IMR-90 (cell line): ENCODE measurements at regions not wholly inside any gene's neighbourhood (a gene's known extent, or its start where the extent isn't known, plus 50 kb on each side); places are given as distances from the start of the nearest gene placed in this dataset.

Experiments used
- ATAC-seq: fragments of 200-7000 bp; cut with Tn5 transposase; 2 replicates; pipeline ENCODE4 v1.9.1; 2020; ENCODE audit warnings: low read depth, mild to moderate bottlenecking, moderate library complexity
- BruUV-seq: library from RNA; stranded (reverse); fragments of 400-500 nt; replicated peaks from 2 replicates; lab custom pipeline; 2021; lab: Mats Ljungman, UMichigan
- CTCF ChIA-PET: fragments of 300-600 bp; formaldehyde crosslinking; extraction: SDS; loops from one replicate; lab custom pipeline; 2021; ENCODE audit warnings: antibody characterized with exemption; lab: Yijun Ruan, JAX
- POLR2A ChIA-PET: fragments of 300-600 bp; sonication (Branson Sonifier 250); formaldehyde crosslinking; loops from one replicate; lab custom pipeline; 2022; ENCODE audit warnings: antibody characterized with exemption; ENCODE audit not compliant: unreplicated experiment; lab: Charles Lee
- DNase-seq: peaks from one replicate; pipeline ENCODE4 v3.0.0; 2013
- H2AFZ ChIP-seq: replicated peaks from 2 replicates; pipeline ENCODE3; 2013; ENCODE audit warnings: low read length, mild to moderate bottlenecking; ENCODE audit not compliant: poor library complexity
- H2AK5ac ChIP-seq: 2 replicates; pipeline ENCODE4 v1.6.1; 2013; ENCODE audit warnings: low read depth, low read length, inconsistent platforms
- H2AK9ac ChIP-seq: replicated peaks from 2 replicates; pipeline ENCODE3; 2013; ENCODE audit warnings: mild to moderate bottlenecking, low read depth, low read length, moderate library complexity; ENCODE audit not compliant: poor library complexity
- H2BK120ac ChIP-seq: 2 replicates; pipeline ENCODE4 v1.6.1; 2013; ENCODE audit warnings: low read depth, low read length, inconsistent platforms
- H2BK15ac ChIP-seq: 3 replicates; pipeline ENCODE4 v1.6.1; 2013; ENCODE audit warnings: low read depth, low read length, inconsistent platforms
- H2BK20ac ChIP-seq: 2 replicates; pipeline ENCODE4 v1.6.1; 2013; ENCODE audit warnings: low read depth, mild to moderate bottlenecking, inconsistent platforms, low read length, moderate library complexity
- H2BK5ac ChIP-seq: 2 replicates; pipeline ENCODE4 v1.6.1; 2013; ENCODE audit warnings: mild to moderate bottlenecking, low read depth, low read length, inconsistent platforms; ENCODE audit not compliant: poor library complexity, severe bottlenecking
- H3K14ac ChIP-seq: replicated peaks from 2 replicates; pipeline ENCODE4 v1.6.1; 2013; ENCODE audit warnings: low read depth, low read length, inconsistent platforms
- H3K18ac ChIP-seq: 2 replicates; pipeline ENCODE4 v1.6.1; 2013; ENCODE audit warnings: low read depth, low read length, control low read depth
- H3K23ac ChIP-seq: 2 replicates; pipeline ENCODE4 v1.6.1; 2013; ENCODE audit warnings: low read depth, low read length, inconsistent platforms
- H3K27ac ChIP-seq: 2 replicates; pipeline ENCODE4 v1.5.1; 2013; ENCODE audit warnings: mild to moderate bottlenecking, control low read depth, low read length; ENCODE audit not compliant: insufficient read depth
- H3K27me3 ChIP-seq: 2 replicates; pipeline ENCODE4 v1.6.1; 2013; ENCODE audit warnings: low read length; ENCODE audit not compliant: control insufficient read depth, insufficient read depth
- H3K36me3 ChIP-seq: 2 replicates; pipeline ENCODE4 v1.6.1; 2013; ENCODE audit warnings: low read length, mixed read lengths; ENCODE audit not compliant: control insufficient read depth, insufficient read depth
- H3K4ac ChIP-seq: 2 replicates; pipeline ENCODE4 v1.6.1; 2013; ENCODE audit warnings: low read depth, low read length, inconsistent platforms
- H3K4me1 ChIP-seq: 2 replicates; pipeline ENCODE4 v1.6.1; 2013; ENCODE audit warnings: low read length, mixed read lengths; ENCODE audit not compliant: control insufficient read depth, insufficient read depth
- H3K4me2 ChIP-seq: 2 replicates; pipeline ENCODE4 v1.6.1; 2013; ENCODE audit warnings: low read depth, mild to moderate bottlenecking, control low read depth, low read length, moderate library complexity
- H3K4me3 ChIP-seq: 2 replicates; pipeline ENCODE4 v1.5.1; 2013; ENCODE audit warnings: low read depth, mild to moderate bottlenecking, control low read depth, low read length, moderate library complexity; ENCODE audit not compliant: insufficient read depth
- H3K56ac ChIP-seq: 2 replicates; pipeline ENCODE4 v1.6.1; 2013; ENCODE audit warnings: low read length, inconsistent platforms; ENCODE audit not compliant: insufficient read depth; ENCODE audit errors: extremely low read depth
- H3K79me1 ChIP-seq, 2 experiments: 2 replicates each; pipeline ENCODE4 v1.6.1; 2013; ENCODE audit warnings: low read length in 2 of 2, inconsistent platforms in 1 of 2, low read depth in 1 of 2
- H3K9ac ChIP-seq: 2 replicates; pipeline ENCODE4 v1.6.1; 2013; ENCODE audit warnings: low read depth, low read length, control low read depth
- H3K9me1 ChIP-seq: 2 replicates; pipeline ENCODE4 v1.6.1; 2013; ENCODE audit warnings: low read length, inconsistent platforms; ENCODE audit not compliant: insufficient read depth
- H3K9me3 ChIP-seq: 2 replicates; pipeline ENCODE4 v1.6.1; 2013; ENCODE audit warnings: low read length; ENCODE audit not compliant: control insufficient read depth, insufficient read depth
- H4K20me1 ChIP-seq: 2 replicates; pipeline ENCODE4 v1.6.1; 2013; ENCODE audit warnings: low read length, inconsistent platforms; ENCODE audit not compliant: insufficient read depth
- H4K5ac ChIP-seq: 2 replicates; pipeline ENCODE4 v1.6.1; 2013; ENCODE audit warnings: mild to moderate bottlenecking, low read depth, low read length, control low read depth
- H4K8ac ChIP-seq, 2 experiments: 2 replicates each; pipeline ENCODE4 v1.6.1; 2013; ENCODE audit warnings: low read depth in 2 of 2, low read length in 2 of 2, control low read depth in 1 of 2, inconsistent platforms in 1 of 2
- H4K91ac ChIP-seq: 2 replicates; pipeline ENCODE4 v1.6.1; 2013; ENCODE audit warnings: low read depth, low read length, inconsistent platforms; ENCODE audit not compliant: insufficient read depth
- BHLHE40 ChIP-seq: fragments of 150-350 bp; IDR thresholded peaks from 2 replicates; pipeline ENCODE4 v1.6.1; 2016; ENCODE audit warnings: mild to moderate bottlenecking, low read depth, low read length
- CEBPB ChIP-seq: IDR thresholded peaks from 2 replicates; pipeline ENCODE4 v1.6.1; 2012; ENCODE audit warnings: low read depth, low read length, improper control_type of control experiment
- CHD1 ChIP-seq: IDR thresholded peaks from 2 replicates; pipeline ENCODE4 v1.6.1; 2012; ENCODE audit warnings: low read depth, low read length, improper control_type of control experiment
- FOS ChIP-seq: fragments of 150-350 bp; IDR thresholded peaks from 2 replicates; pipeline ENCODE4 v1.6.1; 2016; ENCODE audit warnings: low read depth, low read length
- MAFK ChIP-seq: IDR thresholded peaks from 2 replicates; pipeline ENCODE4 v1.6.1; 2012; ENCODE audit warnings: low read depth, low read length, improper control_type of control experiment
- MAZ ChIP-seq: IDR thresholded peaks from 2 replicates; pipeline ENCODE4 v1.6.1; 2012; ENCODE audit warnings: low read depth, mild to moderate bottlenecking, low read length, improper control_type of control experiment, moderate library complexity, borderline replicate concordance
- MXI1 ChIP-seq: IDR thresholded peaks from 2 replicates; pipeline ENCODE4 v1.6.1; 2012; ENCODE audit warnings: low read depth, mild to moderate bottlenecking, low read length, moderate library complexity, borderline replicate concordance
- NFE2L2 ChIP-seq: fragments of 150-350 bp; IDR thresholded peaks from 2 replicates; pipeline ENCODE4 v1.6.1; 2016; ENCODE audit warnings: low read depth, mild to moderate bottlenecking, low read length
- POLR2A ChIP-seq: IDR thresholded peaks from 2 replicates; pipeline ENCODE4 v1.6.1; 2012; ENCODE audit warnings: mild to moderate bottlenecking, low read depth, low read length
- RAD21 ChIP-seq: IDR thresholded peaks from 2 replicates; pipeline ENCODE4 v1.6.1; 2012; ENCODE audit warnings: low read length, improper control_type of control experiment
- RCOR1 ChIP-seq: IDR thresholded peaks from 2 replicates; pipeline ENCODE4 v1.6.1; 2012; ENCODE audit warnings: mild to moderate bottlenecking, low read length, improper control_type of control experiment; ENCODE audit not compliant: insufficient replicate concordance
- RFX5 ChIP-seq: IDR thresholded peaks from 2 replicates; pipeline ENCODE4 v1.8.0; 2012; ENCODE audit warnings: low read depth, mild to moderate bottlenecking, low read length, moderate library complexity
- SMC3 ChIP-seq: fragments of 150-350 bp; IDR thresholded peaks from 2 replicates; pipeline ENCODE4 v1.6.1; 2016; ENCODE audit warnings: low read depth, mild to moderate bottlenecking, antibody characterized with exemption, low read length, moderate library complexity
- WGBS, 2 experiments: methylation state at CpG; one replicate each; pipeline versions ENCODE4 v1.1.5 to v1.1.7; 2013; ENCODE audit warnings: missing lambda C conversion rate in 2 of 2; ENCODE audit not compliant: insufficient read length in 1 of 2; ENCODE audit errors: extremely low coverage in 2 of 2; 5-methylcytosine and 5-hydroxymethylcytosine counted together
- dilution Hi-C: fragments of 300-500 bp; cut with HindIII; formaldehyde crosslinking; loops from one replicate; pipeline ENCODE4 v1.14.3; 2018; ENCODE audit warnings: low sequenced_read_pairs; ENCODE audit not compliant: unreplicated experiment
- in situ Hi-C: fragments of 300-500 bp; cut with MboI; formaldehyde crosslinking; loops from 3 replicates; pipeline ENCODE4 v1.14.3; 2019; ENCODE audit warnings: low sequenced_read_pairs, inconsistent platforms, mixed read lengths
- intact Hi-C: fragments of 100-400 bp; cut with micrococcal nuclease; formaldehyde crosslinking; loops from 2 replicates; pipeline ENCODE4 v1.10.0; 2022
- TF ChIP-seq, protein P1 (sequence below): fragments of 150-350 bp; IDR thresholded peaks from 2 replicates; pipeline ENCODE4 v1.6.1; 2016; ENCODE audit warnings: low read depth, mild to moderate bottlenecking, low read length, moderate library complexity, borderline replicate concordance
- TF ChIP-seq, protein P2 (sequence below): fragments of 150-350 bp; IDR thresholded peaks from 2 replicates; pipeline ENCODE4 v1.6.1; 2017; ENCODE audit warnings: mild to moderate bottlenecking, antibody characterized with exemption, low read length, low read depth
- TF ChIP-seq, protein P3 (sequence below): conservative IDR thresholded peaks from 2 replicates; pipeline ENCODE4 v1.5.1; 2012; ENCODE audit warnings: mild to moderate bottlenecking, low read depth, low read length, improper control_type of control experiment

DNA sequence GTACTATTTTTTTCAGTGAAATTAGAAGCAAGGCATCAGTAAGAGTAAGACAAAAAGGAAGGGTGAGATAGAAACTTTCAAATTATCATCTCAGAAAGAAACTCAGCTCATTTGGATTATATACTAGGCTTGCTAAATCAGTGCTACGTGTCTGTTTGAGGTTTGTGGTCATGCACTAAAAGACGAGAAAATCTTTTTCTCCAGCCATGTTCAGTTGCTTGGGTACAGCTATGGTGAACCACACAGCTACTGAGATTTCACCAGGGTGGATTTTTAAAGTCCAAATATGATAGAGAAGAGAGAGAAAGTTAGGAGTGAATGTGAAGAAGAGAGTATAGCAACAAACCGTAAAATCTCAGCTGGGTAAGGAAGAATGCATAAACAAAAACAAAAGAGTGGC lies 161.6 kb downstream of the PTH2R start:
- Histone ChIP-seq H3K9me1 (no peaks in the 10 kb centered on the region), H3K4me2 (no peak overlapping the region), H2BK20ac (no peak overlapping the region), H3K4me3 (no peak overlapping the region), H2BK15ac (no peak overlapping the region), H2BK5ac (no peak overlapping the region), H3K36me3 (no peaks in the 10 kb centered on the region), H3K4me1 (no peaks in the 10 kb centered on the region), H4K5ac (no peak overlapping the region), H2AFZ (no peak overlapping the region), H3K18ac (no peak overlapping the region), H3K27ac (no peak overlapping the region), H4K91ac (no peak overlapping the region), H3K23ac (no peak overlapping the region), H2AK5ac (no peak overlapping the region), H3K14ac (no peak overlapping the region), H3K9ac (no peak overlapping the region), H4K8ac (no peak overlapping the region), H4K20me1 (no peaks in the 10 kb centered on the region), H3K56ac (no peak overlapping the region), H2BK120ac (no peak overlapping the region), H3K4ac (no peak overlapping the region), H2AK9ac (no peak overlapping the region), H3K9me3 (peaks cover 11% of the 10 kb centered on the region), H3K27me3 (no peaks in the 10 kb centered on the region), H3K79me1 (no peaks in the 10 kb centered on the region)
- ATAC-seq (no peak), DNase-seq (no peak)
- WGBS, 2 experiments: no CpG with 5 or more reads among the region's 3 CpGs
- ChIA-PET POLR2A (no interaction called here), CTCF (no interaction called here)
- intact Hi-C loops: no loop called here
- TF ChIP-seq MAZ: no peak
- no peak for TF ChIP-seq FOS
- no peak for TF ChIP-seq BHLHE40
- TF ChIP-seq MAFK: no peak
- TF ChIP-seq POLR2A: no peak
- TF ChIP-seq NFE2L2: no peak
- TF ChIP-seq, protein P1, sequence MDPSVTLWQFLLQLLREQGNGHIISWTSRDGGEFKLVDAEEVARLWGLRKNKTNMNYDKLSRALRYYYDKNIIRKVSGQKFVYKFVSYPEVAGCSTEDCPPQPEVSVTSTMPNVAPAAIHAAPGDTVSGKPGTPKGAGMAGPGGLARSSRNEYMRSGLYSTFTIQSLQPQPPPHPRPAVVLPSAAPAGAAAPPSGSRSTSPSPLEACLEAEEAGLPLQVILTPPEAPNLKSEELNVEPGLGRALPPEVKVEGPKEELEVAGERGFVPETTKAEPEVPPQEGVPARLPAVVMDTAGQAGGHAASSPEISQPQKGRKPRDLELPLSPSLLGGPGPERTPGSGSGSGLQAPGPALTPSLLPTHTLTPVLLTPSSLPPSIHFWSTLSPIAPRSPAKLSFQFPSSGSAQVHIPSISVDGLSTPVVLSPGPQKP: no peak
- no peak for TF ChIP-seq MXI1
- no peak for TF ChIP-seq SMC3
- no peak for TF ChIP-seq RFX5
- TF ChIP-seq RAD21: no peak
- TF ChIP-seq RCOR1: no peak
- TF ChIP-seq, protein P2, sequence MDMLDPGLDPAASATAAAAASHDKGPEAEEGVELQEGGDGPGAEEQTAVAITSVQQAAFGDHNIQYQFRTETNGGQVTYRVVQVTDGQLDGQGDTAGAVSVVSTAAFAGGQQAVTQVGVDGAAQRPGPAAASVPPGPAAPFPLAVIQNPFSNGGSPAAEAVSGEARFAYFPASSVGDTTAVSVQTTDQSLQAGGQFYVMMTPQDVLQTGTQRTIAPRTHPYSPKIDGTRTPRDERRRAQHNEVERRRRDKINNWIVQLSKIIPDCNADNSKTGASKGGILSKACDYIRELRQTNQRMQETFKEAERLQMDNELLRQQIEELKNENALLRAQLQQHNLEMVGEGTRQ: no peak
- no peak for TF ChIP-seq CEBPB
- TF ChIP-seq, protein P3, sequence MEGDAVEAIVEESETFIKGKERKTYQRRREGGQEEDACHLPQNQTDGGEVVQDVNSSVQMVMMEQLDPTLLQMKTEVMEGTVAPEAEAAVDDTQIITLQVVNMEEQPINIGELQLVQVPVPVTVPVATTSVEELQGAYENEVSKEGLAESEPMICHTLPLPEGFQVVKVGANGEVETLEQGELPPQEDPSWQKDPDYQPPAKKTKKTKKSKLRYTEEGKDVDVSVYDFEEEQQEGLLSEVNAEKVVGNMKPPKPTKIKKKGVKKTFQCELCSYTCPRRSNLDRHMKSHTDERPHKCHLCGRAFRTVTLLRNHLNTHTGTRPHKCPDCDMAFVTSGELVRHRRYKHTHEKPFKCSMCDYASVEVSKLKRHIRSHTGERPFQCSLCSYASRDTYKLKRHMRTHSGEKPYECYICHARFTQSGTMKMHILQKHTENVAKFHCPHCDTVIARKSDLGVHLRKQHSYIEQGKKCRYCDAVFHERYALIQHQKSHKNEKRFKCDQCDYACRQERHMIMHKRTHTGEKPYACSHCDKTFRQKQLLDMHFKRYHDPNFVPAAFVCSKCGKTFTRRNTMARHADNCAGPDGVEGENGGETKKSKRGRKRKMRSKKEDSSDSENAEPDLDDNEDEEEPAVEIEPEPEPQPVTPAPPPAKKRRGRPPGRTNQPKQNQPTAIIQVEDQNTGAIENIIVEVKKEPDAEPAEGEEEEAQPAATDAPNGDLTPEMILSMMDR: no peak
- TF ChIP-seq CHD1: no peak
- BruUV-seq: no TSS peak
- in situ Hi-C loops: no loop called here
- dilution Hi-C loops: no loop called here
